Dedifferentiated amniotic fluid mesenchymal stem cell (primary cell): ENCODE measurements at regions not wholly inside any gene's neighbourhood (a gene's known extent, or its start where the extent isn't known, plus 50 kb on each side); places are given as distances from the start of the nearest gene placed in this dataset.

Experiments used
- DNase-seq: peaks from one replicate; pipeline ENCODE4 v3.0.0-alpha.2; 2016; ENCODE audit errors: extremely low spot score

DNA sequence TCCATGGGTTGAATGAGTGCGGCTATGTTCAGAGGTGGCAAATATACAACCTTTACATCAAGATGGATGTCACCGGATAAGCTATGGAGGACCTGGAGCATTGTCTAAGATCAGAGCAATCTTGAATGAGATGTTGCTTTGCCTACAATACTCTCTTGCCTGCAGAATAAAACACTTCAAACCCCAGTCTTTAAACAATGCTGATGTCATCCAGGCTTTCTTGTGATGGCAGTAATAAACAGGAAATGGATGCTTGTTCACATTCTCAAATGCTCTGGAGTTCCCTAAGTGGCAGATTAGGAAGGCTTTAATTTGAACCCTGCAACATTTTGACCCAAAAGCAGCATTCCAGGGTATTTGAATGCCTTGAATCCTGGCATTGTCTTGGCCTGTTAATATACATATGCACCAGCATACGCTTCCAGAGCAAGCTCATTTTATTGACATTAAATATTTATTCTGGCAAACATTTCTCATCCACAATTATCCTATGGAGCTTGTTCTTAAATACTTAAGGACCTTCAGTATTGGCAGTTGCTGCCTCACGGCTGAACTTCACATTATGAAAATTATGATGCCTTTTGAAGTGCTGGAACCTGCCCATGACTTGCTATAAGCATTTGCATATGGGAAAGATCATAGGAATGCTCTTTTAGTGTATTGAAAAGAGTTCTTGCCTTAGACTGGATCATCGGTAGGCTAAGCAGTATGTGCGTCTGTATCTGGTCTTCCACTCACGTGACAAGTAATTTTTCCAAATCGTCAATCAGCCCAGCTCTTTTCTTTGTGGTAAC, 422.7 kb downstream of the SIPA1L2 start:
- DNase-seq = no peak

DNA sequence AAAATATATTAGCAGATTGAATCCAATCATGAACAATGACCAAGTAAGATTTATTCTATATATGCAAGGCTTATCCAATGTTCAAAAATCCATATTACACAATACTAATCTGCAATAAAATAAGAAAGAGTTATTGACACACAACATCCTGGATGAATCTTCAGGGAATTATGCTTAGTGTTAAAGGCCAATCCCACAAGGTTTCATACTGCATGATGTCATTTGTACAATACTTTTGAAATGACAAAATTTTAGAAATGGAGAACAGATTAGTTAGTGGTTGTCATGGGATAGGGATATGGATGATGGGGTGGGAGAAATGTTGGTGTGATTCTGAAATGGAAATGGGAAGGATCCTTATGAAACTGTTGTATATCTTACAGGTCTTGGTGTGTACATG, 425.7 kb downstream of the SIPA1L2 start:
- no peak for DNase-seq

GRCh38 chr1:232201024-232201423, 428.9 kb downstream of the SIPA1L2 start:
- no peak for DNase-seq

GRCh38 chr1:232196042-232196441, 433.9 kb downstream of the SIPA1L2 start:
- DNase-seq = no peak

DNA sequence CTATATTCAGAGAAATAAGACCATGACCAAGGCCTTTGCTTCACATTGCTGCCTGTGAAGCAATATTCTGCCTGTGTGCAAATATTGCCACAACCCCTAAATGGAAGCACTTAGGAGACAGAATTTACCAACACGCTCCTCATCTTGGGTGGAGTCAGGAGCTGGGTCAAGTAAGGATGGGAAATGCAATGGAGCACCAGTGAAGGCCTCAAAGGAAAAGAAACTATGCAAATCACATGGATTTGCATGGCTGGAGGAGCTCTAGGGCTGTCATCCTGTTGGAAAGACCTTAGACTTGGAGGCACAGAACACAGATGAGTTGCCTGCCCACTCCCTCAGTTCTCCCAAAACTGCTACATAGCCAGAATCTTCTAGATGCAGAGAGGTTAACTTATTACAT, 435.5 kb downstream of the SIPA1L2 start:
- no peak for DNase-seq

- DNase-seq = no peak
These were observed 436.5 kb downstream of the SIPA1L2 start for GRCh38 chr1:232193451-232193783.

DNA sequence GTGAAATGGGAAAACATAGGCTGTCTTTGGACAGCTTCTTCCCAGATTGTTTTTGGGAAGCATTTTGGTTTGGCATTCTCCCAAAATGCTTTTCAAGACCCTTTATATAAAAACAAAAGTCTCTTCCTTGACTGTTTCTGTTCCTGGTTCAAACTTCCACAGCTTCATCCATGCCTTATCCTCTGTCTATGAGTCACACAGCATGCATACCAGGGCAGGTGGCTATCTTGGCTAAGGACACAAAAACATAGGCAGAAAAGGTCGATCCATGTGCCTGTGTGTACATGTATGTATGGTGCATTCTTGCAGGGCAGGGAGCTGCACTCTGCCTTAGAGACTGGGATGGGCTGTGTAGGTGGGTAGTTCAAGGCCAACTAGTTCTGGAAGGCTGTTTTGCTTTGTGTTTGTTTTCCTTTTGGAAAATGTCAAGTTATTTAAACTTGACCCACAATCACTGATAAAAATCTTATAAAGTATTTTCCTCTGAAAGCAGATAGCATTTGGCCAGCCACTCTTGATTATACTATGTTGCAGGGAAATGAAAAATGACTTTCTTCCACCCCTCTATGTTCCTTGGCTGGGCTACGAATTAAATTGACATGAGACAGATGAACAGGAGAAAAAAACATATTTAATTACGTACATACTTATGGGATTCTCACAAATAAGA, 437.0 kb downstream of the SIPA1L2 start:
- DNase-seq = peak; percentile 23

DNA sequence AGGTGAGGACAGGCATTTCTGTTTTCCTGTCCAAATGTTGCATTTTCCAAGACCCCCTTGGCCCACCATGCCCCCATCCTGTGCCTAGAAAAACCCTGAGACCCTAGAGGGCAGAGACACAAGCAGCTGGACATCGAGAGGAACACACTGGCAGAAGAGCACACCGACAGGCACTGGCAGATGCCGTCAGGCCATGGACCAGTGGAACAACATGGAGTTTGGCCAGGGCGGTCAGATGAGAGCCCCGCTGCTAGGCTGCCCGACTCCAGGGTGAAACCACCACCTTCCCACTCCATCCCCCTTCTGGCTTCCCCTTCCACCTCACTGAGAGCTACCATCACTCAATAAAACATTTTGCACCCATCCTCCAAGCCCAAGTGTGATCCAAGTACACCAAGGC, 438.4 kb downstream of the SIPA1L2 start:
- DNase-seq = no peak

DNA sequence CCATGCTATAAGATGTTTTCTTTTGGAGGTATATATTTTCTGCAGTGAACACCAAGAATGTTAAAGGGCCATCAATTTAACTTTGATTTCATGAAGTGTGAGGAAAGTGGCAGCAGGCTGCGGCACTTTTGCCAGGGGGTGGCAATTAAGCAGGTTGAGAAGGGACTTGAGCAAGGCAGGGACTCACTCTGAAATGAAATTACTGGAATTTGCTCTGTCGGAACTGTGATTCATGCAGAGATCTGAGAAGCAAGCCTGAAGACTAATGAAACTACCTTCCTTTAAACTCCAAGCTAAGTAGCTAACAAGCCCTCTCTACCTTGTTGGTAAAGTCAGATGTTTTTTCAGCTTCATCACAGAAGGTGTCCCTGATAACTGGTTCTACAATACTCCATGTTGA, 441.6 kb downstream of the SIPA1L2 start:
- no peak for DNase-seq

DNA sequence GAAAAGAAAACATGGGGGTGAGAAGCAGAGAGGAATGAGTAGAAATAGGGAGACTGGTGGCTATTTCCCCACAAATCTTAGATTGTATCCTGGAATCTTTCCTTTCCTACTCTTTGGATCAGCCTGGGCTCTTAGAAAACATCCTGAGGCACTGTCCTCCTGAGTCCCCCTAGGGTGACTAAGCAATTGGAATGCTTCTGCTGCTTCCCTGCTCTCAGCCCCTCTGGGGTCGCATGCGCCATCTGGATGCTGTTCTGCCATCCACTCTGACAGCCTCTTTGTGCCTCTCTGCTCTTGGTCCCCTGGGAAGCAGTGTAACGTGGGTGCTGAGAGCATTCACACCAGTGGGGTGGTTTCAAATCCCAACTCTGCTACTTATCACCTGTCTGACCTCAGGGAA, 443.0 kb downstream of the SIPA1L2 start:
- no peak for DNase-seq

- no peak for DNase-seq
These were observed 445.1 kb downstream of the SIPA1L2 start for GRCh38 chr1:232184561-232185530.

DNA sequence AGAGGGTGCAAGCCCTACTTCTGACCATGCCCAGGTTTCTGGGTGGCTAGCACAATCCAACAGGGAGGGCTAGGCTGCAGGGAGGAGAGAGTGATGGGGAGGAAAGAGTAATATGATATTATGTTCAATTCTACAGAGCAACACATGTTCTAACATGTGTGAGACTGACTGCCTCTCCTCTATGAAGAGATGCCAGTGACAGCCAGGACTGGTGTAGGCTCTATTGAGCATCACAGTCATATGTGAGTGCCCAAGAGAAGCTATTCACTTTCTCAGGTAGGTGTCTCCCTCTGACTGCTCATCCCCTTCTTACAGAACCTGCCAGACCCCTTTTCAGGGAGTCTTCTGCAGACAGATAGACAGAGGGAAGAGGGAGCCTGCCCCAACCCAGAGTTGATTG, 446.1 kb downstream of the SIPA1L2 start:
- no peak for DNase-seq

- no peak for DNase-seq
These were observed 446.6 kb downstream of the SIPA1L2 start for GRCh38 chr1:232183266-232183800.

- no peak for DNase-seq
These were observed 447.7 kb downstream of the SIPA1L2 start for GRCh38 chr1:232182236-232182635.

DNA sequence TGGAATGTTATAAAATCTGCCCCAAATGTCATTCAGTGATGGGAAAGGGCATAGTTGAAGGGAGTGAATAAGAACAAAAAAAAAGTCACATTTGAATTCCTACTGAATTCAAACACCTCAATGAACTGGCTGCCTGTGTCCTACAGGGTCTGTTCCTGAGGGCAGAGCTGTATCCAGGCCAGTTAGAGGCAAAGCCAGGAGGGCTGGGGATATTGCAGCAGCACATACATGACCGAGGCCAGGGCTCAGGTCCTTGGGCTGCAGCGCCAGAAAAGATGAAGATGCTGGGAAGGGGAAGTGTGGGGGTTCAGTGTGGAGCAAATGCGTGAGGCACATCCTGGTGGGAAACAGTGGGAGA, 449.2 kb downstream of the SIPA1L2 start:
- DNase-seq = no peak

DNA sequence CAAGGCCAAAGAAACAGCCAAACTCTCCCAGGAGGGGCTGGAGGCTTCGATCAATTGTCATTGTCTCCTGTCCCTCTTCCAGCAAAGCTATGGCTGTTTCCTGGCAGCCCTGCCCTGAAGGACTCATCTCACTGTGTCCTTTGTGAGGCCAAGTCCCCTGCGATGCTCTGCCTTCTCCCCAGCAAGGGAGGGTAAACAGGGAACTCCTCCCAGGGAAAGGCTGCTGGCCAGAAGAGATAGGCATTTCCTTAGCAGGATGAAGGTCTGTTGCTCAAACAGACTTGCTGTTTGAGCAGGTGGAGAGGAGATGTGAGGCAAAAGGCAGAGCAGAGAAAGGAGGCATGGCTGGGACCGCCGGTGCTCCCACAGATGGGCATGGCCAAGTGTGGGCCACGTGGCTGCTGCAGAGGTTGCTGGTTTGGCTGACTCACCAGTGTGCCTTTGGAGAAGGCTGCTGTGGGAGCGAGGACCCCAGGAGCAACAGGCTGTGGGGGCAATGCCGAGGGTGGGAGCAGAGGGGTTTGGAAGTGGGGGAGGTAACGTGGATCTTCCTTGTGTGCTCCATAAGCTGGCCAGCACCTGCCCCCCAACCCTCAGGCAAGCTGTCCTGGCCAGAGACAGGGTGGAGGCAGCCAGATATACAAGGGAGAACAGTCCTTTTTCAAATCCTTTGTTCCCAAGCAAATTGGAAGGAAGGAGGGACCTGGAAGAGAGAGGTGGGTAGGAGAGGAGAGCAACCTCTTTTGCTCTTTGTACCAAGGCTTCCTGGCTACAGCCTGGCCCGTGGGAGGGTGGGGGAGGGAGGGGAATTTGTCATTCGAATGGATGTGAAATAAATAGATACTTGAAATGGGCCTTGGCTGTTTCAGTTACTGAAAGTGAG, 449.8 kb downstream of the SIPA1L2 start:
- no peak for DNase-seq

DNA sequence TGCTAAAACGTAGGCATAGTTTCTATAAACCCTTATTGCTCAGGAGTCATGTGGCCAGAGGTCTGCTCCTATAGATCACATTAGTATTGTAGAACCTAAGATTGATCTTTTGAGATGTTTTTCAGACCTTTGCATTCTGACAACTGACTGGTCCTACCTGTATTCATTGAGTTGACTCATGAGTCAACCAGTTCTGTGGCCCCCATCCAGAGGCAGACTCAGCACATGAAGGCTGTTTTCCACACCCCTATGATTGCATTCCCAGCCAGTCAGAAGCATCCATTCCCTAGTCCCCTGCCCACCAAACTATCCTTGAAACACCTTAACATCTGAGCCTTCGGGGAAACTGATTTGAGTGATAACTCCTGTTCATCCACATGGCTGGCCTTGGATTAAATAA, 451.7 kb downstream of the SIPA1L2 start:
- no peak for DNase-seq

GRCh38 chr1:232177438-232177837, 452.5 kb downstream of the SIPA1L2 start:
- DNase-seq = no peak

DNA sequence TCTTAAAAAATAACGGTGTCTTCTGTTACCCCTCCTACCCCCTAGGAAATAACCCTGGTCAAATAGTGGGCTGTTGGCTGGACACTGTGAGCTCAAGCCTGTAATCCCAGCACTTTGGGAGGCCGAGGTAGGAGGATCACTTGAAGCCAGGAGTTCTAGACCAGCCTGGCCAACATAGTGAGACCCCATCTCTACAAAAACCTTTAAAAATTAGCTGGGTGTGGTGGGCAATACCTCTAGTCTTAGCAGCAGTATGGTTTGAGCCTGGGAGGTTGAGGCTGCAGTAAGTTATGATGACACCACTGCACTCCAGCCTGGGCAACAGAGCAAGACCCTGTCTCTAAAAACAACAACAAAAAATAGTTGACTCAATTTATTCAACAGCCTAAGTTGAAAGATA, 453.7 kb downstream of the SIPA1L2 start:
- DNase-seq = no peak

DNA sequence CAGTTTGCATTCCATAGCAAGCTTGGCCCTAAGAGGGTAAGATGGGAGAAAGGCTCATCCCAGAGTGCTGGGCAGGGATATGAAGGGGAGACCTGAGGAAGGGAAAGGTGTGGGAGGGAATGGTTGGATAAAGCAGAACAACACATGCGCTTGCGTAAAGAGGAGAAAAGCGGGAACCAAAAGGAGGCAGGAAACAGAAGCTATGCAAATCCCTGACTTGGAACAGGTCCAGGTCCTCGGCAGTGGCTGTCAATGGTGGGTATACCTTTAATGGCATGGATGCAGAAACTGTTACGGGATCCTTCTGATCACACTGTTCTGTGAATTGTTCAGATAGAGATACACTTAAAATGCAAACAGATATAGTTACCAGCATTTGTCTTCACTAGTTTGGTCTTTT, 455.6 kb downstream of the SIPA1L2 start:
- DNase-seq = no peak

DNA sequence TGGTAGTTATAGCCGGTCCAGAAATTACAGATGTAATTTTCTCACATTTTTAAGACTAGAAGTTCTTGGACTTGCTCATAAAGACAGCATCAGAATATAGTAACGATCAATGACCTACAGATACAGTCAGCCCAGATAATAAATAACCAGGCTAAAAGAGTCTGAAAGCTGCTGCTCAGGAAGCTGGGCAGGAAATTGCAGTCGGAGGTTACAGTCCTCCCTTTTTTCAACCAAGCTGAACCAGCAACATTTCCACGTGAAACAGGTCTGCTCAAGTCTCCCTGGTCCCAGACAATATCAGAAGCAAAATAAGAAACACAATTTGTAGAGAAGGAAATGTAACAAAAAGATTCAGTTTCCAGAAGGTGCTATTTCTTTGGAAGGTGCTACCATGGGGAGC, 457.4 kb downstream of the SIPA1L2 start:
- DNase-seq = no peak
